ENCODE measurements at regions not wholly inside any gene's neighbourhood (a gene's known extent, or its start where the extent isn't known, plus 50 kb on each side); places are given as distances from the start of the nearest gene placed in this dataset.

- DNase-seq = no peak
- H3K4me3 ChIP-seq = no peak overlapping the region
- no peaks in the 10 kb centered on the region for H3K9me3 ChIP-seq (replicated peaks in 1 of 3)
- no peaks in the 10 kb centered on the region for H3K36me3 ChIP-seq (replicated peaks in 1 of 2)
- TF ChIP-seq POLR2A (IDR thresholded peaks at IDR 0.05) (no peak), CTCF (IDR thresholded peaks at IDR 0.05) (no peak)
- no peak overlapping the region for H3K27ac ChIP-seq
- no peaks in the 10 kb centered on the region for H3K4me1 ChIP-seq (replicated peaks in 1 of 2)
- intact Hi-C loops (cut with DNase I) = no loop called here
- H3K27me3 ChIP-seq = no peaks in the 10 kb centered on the region
- WGBS, 4 donors = 57 to 67% (median 62%) methylated on average over 6 of the region's 6 CpGs
Observed at GRCh38 chr7:13829914-13830900, 159.3 kb downstream of the ETV1 start.

- DNase-seq = no peak
- intact Hi-C loops (cut with DNase I) = no loop called here
- no peak for TF ChIP-seq POLR2A (IDR thresholded peaks at IDR 0.05)
- no peak for TF ChIP-seq CTCF (IDR thresholded peaks at IDR 0.05)
- Histone ChIP-seq H3K4me3 (no peak overlapping the region), H3K4me1 (replicated peaks in 1 of 2) (no peaks in the 10 kb centered on the region), H3K9me3 (replicated peaks in 1 of 3) (no peaks in the 10 kb centered on the region), H3K36me3 (replicated peaks in 1 of 2) (no peaks in the 10 kb centered on the region), H3K27ac (no peak overlapping the region), H3K27me3 (no peaks in the 10 kb centered on the region)
Observed at GRCh38 chr7:13832346-13832745, 157.1 kb downstream of the ETV1 start.

- DNase-seq = no peak
- H3K27me3 ChIP-seq = no peaks in the 10 kb centered on the region
- no peaks in the 10 kb centered on the region for H3K36me3 ChIP-seq (replicated peaks in 1 of 2)
- H3K4me1 ChIP-seq (replicated peaks in 1 of 2) = no peaks in the 10 kb centered on the region
- H3K27ac ChIP-seq = no peak overlapping the region
- intact Hi-C loops (cut with DNase I) = no loop called here
- H3K4me3 ChIP-seq = no peak overlapping the region
- H3K9me3 ChIP-seq (replicated peaks in 1 of 3) = no peaks in the 10 kb centered on the region
- TF ChIP-seq CTCF (IDR thresholded peaks at IDR 0.05) (no peak), POLR2A (IDR thresholded peaks at IDR 0.05) (no peak)
- WGBS, 4 donors = 69 to 73% (median 71%) methylated on average over 6 of the region's 6 CpGs
Observed at GRCh38 chr7:13834328-13834761, 155.1 kb downstream of the ETV1 start.

- no peaks in the 10 kb centered on the region for H3K36me3 ChIP-seq (replicated peaks in 1 of 2)
- H3K27ac ChIP-seq = no peak overlapping the region
- WGBS, 4 donors = 86 to 100% (median 92%) methylated on average over 2 of the region's 2 CpGs
- no peak for DNase-seq
- TF ChIP-seq POLR2A (IDR thresholded peaks at IDR 0.05) (no peak), CTCF (IDR thresholded peaks at IDR 0.05) (no peak)
- H3K9me3 ChIP-seq (replicated peaks in 1 of 3) = no peaks in the 10 kb centered on the region
- no peak overlapping the region for H3K4me3 ChIP-seq
- no peaks in the 10 kb centered on the region for H3K27me3 ChIP-seq
- intact Hi-C loops (cut with DNase I) = no loop called here
- no peaks in the 10 kb centered on the region for H3K4me1 ChIP-seq (replicated peaks in 1 of 2)
Observed at GRCh38 chr7:13835442-13835841, 154.0 kb downstream of the ETV1 start.
